Memory B cell (primary cell): ENCODE measurements at regions not wholly inside any gene's neighbourhood (a gene's known extent, or its start where the extent isn't known, plus 50 kb on each side); places are given as distances from the start of the nearest gene placed in this dataset.

Source experiments
- ATAC-seq: fragments of 150-1000 bp; cut with Tn5 transposase; 2 replicates; pipeline ENCODE4 v1.10.0; 2021; ENCODE audit warnings: low read depth, mild to moderate bottlenecking, moderate library complexity
- DNase-seq, 2 donors: peaks; one replicate each; pipeline ENCODE4 v3.0.0; 2022; ENCODE audit warnings: low spot score in 2 of 2
- H3K27ac Mint-ChIP-seq: one replicate; pipeline ENCODE4 v1.8.0; 2022; ENCODE audit warnings: mild to moderate bottlenecking, moderate library complexity, mixed read lengths
- H3K27me3 Mint-ChIP-seq: one replicate; pipeline ENCODE4 v1.8.0; 2022; ENCODE audit warnings: mixed read lengths
- H3K36me3 Mint-ChIP-seq: one replicate; pipeline ENCODE4 v1.8.0; 2022; ENCODE audit warnings: mild to moderate bottlenecking, mixed read lengths
- H3K4me1 Mint-ChIP-seq: one replicate; pipeline ENCODE4 v1.8.0; 2022; ENCODE audit warnings: mixed read lengths
- H3K4me3 Mint-ChIP-seq: one replicate; pipeline ENCODE4 v1.8.0; 2022; ENCODE audit warnings: mild to moderate bottlenecking, moderate library complexity, mixed read lengths
- H3K9me3 Mint-ChIP-seq: one replicate; pipeline ENCODE4 v1.8.0; 2022; ENCODE audit warnings: mixed read lengths

- ATAC-seq (no peak), DNase-seq (no peak)
- Mint-ChIP-seq H3K27me3 (no peaks in the 10 kb centered on the region), H3K4me3 (no peak overlapping the region), H3K27ac (no peak overlapping the region), H3K9me3 (no peaks in the 10 kb centered on the region), H3K36me3 (no peaks in the 10 kb centered on the region), H3K4me1 (peaks cover 17% of the 10 kb centered on the region)
Measured at GRCh38 chr7:18198868-18199267, 171.2 kb upstream of the PRPS1L1 start.

GRCh38 chr7:18200266-18200665 is 172.6 kb upstream of the PRPS1L1 start:
- Mint-ChIP-seq H3K36me3 (no peaks in the 10 kb centered on the region), H3K4me3 (no peak overlapping the region), H3K27me3 (no peaks in the 10 kb centered on the region), H3K9me3 (no peaks in the 10 kb centered on the region), H3K4me1 (peaks cover 17% of the 10 kb centered on the region), H3K27ac (no peak overlapping the region)
- no peak for ATAC-seq
- DNase-seq = no peak

DNA sequence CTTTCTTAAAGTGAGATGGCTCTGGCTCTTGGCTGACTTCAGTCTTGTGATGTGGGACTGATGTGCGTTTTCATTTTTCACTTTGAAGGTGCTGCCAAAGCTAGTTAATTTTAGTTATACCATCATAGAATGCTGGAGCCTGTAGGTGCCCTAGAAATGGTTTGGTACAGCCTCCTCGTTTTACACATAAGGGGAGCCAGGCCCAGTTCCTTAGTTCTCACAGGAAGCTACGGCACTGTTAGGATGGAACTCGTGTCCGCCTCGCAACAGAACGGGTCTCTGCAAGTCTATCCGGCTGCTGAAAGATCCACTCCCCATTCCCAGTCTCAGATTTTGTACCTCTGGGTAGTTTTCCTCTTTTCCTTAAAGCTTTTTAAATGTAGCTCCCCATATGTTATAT is 173.2 kb upstream of the PRPS1L1 start:
- Mint-ChIP-seq H3K36me3 (no peaks in the 10 kb centered on the region), H3K4me1 (peaks cover 17% of the 10 kb centered on the region), H3K4me3 (no peak overlapping the region), H3K27ac (no peak overlapping the region), H3K9me3 (no peaks in the 10 kb centered on the region), H3K27me3 (no peaks in the 10 kb centered on the region)
- ATAC-seq = no peak
- no peak for DNase-seq

- Mint-ChIP-seq H3K4me1 (peaks cover 17% of the 10 kb centered on the region), H3K36me3 (no peaks in the 10 kb centered on the region), H3K27me3 (no peaks in the 10 kb centered on the region), H3K27ac (no peak overlapping the region), H3K9me3 (no peaks in the 10 kb centered on the region), H3K4me3 (no peak overlapping the region)
- no peak for ATAC-seq
- no peak for DNase-seq
Measured at GRCh38 chr7:18201350-18201749, 173.7 kb upstream of the PRPS1L1 start.

DNA sequence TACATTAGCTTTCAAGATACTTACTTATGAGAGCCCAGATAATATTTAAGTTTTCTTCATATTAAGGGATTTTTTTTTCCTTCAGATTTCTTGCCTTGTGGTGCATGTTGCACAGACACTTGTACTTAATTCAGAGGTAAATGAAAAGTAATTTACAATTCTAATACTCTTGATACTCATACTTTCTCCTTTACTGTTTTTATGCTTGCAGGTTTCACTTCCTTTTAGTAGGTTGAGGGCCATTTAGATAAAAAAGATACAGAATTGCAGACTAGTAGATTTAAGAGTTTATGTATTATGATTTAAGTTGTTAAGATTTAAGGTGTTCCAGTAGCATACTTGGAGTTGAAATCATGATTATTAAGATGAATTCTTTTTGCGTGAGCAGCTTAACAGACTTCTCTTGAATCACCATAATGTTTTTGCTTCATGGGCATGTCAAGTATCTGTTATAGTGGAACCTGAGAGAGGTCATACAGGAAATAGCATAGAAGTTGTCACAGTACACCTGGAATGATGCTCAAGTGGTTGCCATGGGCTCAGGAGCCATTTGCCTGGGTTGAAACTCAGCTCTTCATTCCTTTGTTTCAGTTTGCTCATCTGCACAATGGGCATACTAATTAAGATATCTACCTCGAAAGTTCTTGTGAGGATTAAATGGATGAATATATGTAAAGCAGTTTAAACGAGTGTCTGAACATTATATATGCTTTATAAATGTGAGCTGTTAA is 174.8 kb upstream of the PRPS1L1 start:
- DNase-seq = no peak
- Mint-ChIP-seq H3K36me3 (no peaks in the 10 kb centered on the region), H3K9me3 (no peaks in the 10 kb centered on the region), H3K27ac (peak overlapping the region; percentile 70), H3K4me3 (no peak overlapping the region), H3K27me3 (no peaks in the 10 kb centered on the region), H3K4me1 (peaks cover 17% of the 10 kb centered on the region)
- ATAC-seq = peak; percentile 83

DNA sequence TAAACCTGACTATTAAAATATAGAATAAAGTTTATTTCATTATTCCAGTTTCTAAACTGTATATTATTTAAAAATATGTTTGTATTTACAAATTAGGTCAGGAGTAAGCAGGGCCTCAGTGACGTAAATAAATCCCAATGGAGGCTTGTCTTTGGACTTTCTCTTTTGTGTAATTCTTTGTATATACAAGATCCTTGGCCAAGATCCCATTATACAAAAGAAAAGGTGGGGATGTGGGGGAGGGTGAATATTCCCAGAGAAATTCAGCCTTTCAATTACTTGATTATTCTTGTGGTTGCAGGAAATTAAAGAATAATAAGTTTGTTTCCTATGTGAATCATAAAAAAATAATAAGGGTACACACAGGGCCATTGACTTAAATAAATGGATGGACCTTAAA is 178.7 kb upstream of the PRPS1L1 start:
- Mint-ChIP-seq H3K4me1 (peaks cover 17% of the 10 kb centered on the region), H3K27ac (no peak overlapping the region), H3K36me3 (no peaks in the 10 kb centered on the region), H3K4me3 (no peak overlapping the region), H3K9me3 (no peaks in the 10 kb centered on the region), H3K27me3 (no peaks in the 10 kb centered on the region)
- no peak for ATAC-seq
- no peak for DNase-seq

GRCh38 chr7:18208921-18209320 is 181.3 kb upstream of the PRPS1L1 start:
- H3K27me3 Mint-ChIP-seq = no peaks in the 10 kb centered on the region
- no peaks in the 10 kb centered on the region for H3K9me3 Mint-ChIP-seq
- no peaks in the 10 kb centered on the region for H3K36me3 Mint-ChIP-seq
- no peak for DNase-seq
- ATAC-seq = no peak
- H3K4me3 Mint-ChIP-seq = no peak overlapping the region
- H3K4me1 Mint-ChIP-seq = no peaks in the 10 kb centered on the region
- no peak overlapping the region for H3K27ac Mint-ChIP-seq

GRCh38 chr7:18210377-18210776 is 182.7 kb upstream of the PRPS1L1 start:
- Mint-ChIP-seq H3K4me1 (no peaks in the 10 kb centered on the region), H3K9me3 (no peaks in the 10 kb centered on the region), H3K27me3 (no peaks in the 10 kb centered on the region), H3K27ac (no peak overlapping the region), H3K36me3 (no peaks in the 10 kb centered on the region), H3K4me3 (no peak overlapping the region)
- ATAC-seq (no peak), DNase-seq (no peak)

GRCh38 chr7:18210788-18211187 is 183.1 kb upstream of the PRPS1L1 start:
- H3K4me3 Mint-ChIP-seq = no peak overlapping the region
- H3K27ac Mint-ChIP-seq = no peak overlapping the region
- DNase-seq = no peak
- H3K36me3 Mint-ChIP-seq = no peaks in the 10 kb centered on the region
- peaks cover under 1% of the 10 kb centered on the region for H3K4me1 Mint-ChIP-seq
- ATAC-seq = no peak
- H3K9me3 Mint-ChIP-seq = no peaks in the 10 kb centered on the region
- H3K27me3 Mint-ChIP-seq = no peaks in the 10 kb centered on the region

DNA sequence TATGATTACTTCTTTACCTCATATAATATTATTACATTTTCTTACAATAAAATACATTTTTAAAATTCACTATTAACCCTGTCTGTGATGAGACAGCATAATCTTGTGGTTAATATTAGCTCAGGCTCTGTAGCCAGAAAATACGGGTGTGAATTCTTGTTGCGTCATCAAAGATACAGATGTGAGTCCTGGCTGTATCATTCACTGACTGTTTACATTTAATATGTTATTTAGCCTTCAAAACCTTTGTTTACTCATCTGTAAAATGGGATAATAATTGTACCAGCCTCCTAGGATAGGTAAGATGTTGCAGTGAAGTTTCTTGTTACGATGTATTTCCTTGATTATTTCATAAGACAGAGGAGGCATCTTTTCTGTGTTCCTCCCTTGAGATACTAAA is 184.7 kb upstream of the PRPS1L1 start:
- no peak for DNase-seq
- no peak overlapping the region for H3K27ac Mint-ChIP-seq
- no peak for ATAC-seq
- H3K36me3 Mint-ChIP-seq = no peaks in the 10 kb centered on the region
- H3K27me3 Mint-ChIP-seq = no peaks in the 10 kb centered on the region
- H3K4me1 Mint-ChIP-seq = peaks cover 3% of the 10 kb centered on the region
- no peak overlapping the region for H3K4me3 Mint-ChIP-seq
- H3K9me3 Mint-ChIP-seq = no peaks in the 10 kb centered on the region

GRCh38 chr7:18212758-18213157 is 185.1 kb upstream of the PRPS1L1 start:
- Mint-ChIP-seq H3K4me3 (no peak overlapping the region), H3K27ac (no peak overlapping the region), H3K36me3 (no peaks in the 10 kb centered on the region), H3K27me3 (no peaks in the 10 kb centered on the region), H3K4me1 (peaks cover 3% of the 10 kb centered on the region), H3K9me3 (no peaks in the 10 kb centered on the region)
- DNase-seq (no peak), ATAC-seq (no peak)

DNA sequence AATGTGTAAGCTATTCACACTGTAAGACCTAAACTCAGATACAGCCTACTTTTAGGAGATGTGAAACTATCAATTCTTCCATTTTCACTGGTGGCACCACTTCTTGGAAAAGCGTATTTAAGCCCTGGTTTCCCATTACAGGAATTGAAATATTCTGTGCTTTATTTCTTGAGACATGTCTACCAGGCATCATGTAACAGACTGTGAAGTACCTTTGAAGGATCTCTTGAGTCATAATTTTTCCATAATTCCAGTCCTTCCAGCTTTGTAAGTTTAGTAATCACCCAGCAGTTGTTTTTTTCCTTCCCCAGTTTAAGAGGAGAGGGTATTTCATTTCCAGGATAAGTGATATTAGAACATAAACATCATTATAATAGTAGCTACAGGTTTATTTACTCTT is 186.0 kb upstream of the PRPS1L1 start:
- H3K9me3 Mint-ChIP-seq = no peaks in the 10 kb centered on the region
- H3K27me3 Mint-ChIP-seq = no peaks in the 10 kb centered on the region
- H3K4me3 Mint-ChIP-seq = no peak overlapping the region
- H3K27ac Mint-ChIP-seq = no peak overlapping the region
- no peak for ATAC-seq
- DNase-seq = no peak
- no peaks in the 10 kb centered on the region for H3K36me3 Mint-ChIP-seq
- peaks cover 3% of the 10 kb centered on the region for H3K4me1 Mint-ChIP-seq

- no peak overlapping the region for H3K27ac Mint-ChIP-seq
- no peaks in the 10 kb centered on the region for H3K36me3 Mint-ChIP-seq
- DNase-seq = no peak
- H3K27me3 Mint-ChIP-seq = no peaks in the 10 kb centered on the region
- H3K9me3 Mint-ChIP-seq = no peaks in the 10 kb centered on the region
- no peak for ATAC-seq
- H3K4me1 Mint-ChIP-seq = peaks cover 8% of the 10 kb centered on the region
- no peak overlapping the region for H3K4me3 Mint-ChIP-seq
Measured at GRCh38 chr7:18216270-18216669, 188.6 kb upstream of the PRPS1L1 start.

GRCh38 chr7:18221377-18222293 is 194.0 kb upstream of the PRPS1L1 start:
- H3K4me3 Mint-ChIP-seq = no peak overlapping the region
- H3K9me3 Mint-ChIP-seq = no peaks in the 10 kb centered on the region
- no peak for ATAC-seq
- H3K27me3 Mint-ChIP-seq = no peaks in the 10 kb centered on the region
- H3K4me1 Mint-ChIP-seq = peaks cover 30% of the 10 kb centered on the region
- H3K36me3 Mint-ChIP-seq = no peaks in the 10 kb centered on the region
- no peak overlapping the region for H3K27ac Mint-ChIP-seq
- DNase-seq = no peak
